ENCODE measurements at regions not wholly inside any gene's neighbourhood (a gene's known extent, or its start where the extent isn't known, plus 50 kb on each side); places are given as distances from the start of the nearest gene placed in this dataset.

DNA sequence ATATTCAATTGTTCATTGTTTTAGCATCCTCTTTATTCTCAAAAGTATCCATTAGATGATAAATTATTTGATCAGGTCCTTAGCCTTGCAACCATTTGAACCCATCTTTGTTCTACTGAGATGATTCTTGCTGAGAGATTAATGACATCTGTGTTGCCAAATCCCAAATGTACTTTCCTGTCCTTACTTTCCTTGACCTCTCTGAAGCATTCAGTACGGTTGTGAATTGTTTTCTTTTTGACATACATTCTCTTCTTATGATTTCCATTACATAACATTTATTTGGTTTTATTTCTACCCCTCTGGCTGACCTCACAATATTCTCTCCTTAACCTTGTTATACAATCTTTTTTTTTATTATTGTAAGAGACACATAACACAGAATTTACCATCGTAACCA is 1058.6 kb upstream of the CNTNAP5 start:
- H3K9me3 ChIP-seq (ENCODE audit: control insufficient read depth, insufficient read depth, low read depth, low read length): no peaks in the 10 kb centered on the region
- H3K4me3 ChIP-seq (ENCODE audit: low read depth, low read length): no peak overlapping the region
- TF ChIP-seq KLF9 (tag by site-specific recombination; IDR thresholded peaks at IDR 0.05; ENCODE audit: low read depth) (no peak), ZNF560 (tag by site-specific recombination; IDR thresholded peaks at IDR 0.05; ENCODE audit: borderline replicate concordance) (no peak), ZFP69B (tag by site-specific recombination; IDR thresholded peaks at IDR 0.05) (no peak), ZBTB20 (tag by site-specific recombination; IDR thresholded peaks at IDR 0.05) (no peak), ZNF174 (tag by site-specific recombination; IDR thresholded peaks at IDR 0.05) (no peak), GLI2 (tag by site-specific recombination; IDR thresholded peaks at IDR 0.05; ENCODE audit: borderline replicate concordance, low read depth) (no peak), KLF7 (tag by site-specific recombination; IDR thresholded peaks at IDR 0.05; ENCODE audit: borderline replicate concordance) (no peak), ZNF37A (tag by site-specific recombination; IDR thresholded peaks at IDR 0.05) (no peak)
- TF ChIP-seq, protein P1, sequence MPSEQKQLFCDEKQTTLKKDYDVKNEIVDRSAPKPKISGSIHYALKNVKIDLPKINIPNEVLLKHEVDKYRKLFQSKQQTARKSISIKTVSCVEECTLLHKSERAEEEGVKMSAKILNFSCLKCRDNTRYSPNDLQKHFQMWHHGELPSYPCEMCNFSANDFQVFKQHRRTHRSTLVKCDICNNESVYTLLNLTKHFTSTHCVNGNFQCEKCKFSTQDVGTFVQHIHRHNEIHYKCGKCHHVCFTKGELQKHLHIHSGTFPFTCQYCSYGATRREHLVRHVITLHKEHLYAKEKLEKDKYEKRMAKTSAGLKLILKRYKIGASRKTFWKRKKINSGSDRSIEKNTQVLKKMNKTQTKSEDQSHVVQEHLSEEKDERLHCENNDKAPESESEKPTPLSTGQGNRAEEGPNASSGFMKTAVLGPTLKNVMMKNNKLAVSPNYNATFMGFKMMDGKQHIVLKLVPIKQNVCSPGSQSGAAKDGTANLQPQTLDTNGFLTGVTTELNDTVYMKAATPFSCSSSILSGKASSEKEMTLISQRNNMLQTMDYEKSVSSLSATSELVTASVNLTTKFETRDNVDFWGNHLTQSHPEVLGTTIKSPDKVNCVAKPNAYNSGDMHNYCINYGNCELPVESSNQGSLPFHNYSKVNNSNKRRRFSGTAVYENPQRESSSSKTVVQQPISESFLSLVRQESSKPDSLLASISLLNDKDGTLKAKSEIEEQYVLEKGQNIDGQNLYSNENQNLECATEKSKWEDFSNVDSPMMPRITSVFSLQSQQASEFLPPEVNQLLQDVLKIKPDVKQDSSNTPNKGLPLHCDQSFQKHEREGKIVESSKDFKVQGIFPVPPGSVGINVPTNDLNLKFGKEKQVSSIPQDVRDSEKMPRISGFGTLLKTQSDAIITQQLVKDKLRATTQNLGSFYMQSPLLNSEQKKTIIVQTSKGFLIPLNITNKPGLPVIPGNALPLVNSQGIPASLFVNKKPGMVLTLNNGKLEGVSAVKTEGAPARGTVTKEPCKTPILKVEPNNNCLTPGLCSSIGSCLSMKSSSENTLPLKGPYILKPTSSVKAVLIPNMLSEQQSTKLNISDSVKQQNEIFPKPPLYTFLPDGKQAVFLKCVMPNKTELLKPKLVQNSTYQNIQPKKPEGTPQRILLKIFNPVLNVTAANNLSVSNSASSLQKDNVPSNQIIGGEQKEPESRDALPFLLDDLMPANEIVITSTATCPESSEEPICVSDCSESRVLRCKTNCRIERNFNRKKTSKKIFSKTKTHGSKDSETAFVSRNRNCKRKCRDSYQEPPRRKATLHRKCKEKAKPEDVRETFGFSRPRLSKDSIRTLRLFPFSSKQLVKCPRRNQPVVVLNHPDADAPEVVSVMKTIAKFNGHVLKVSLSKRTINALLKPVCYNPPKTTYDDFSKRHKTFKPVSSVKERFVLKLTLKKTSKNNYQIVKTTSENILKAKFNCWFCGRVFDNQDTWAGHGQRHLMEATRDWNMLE (tag by site-specific recombination; conservative IDR thresholded peaks at IDR 0.05; ENCODE audit: low read depth): no peak
- TF ChIP-seq, protein P2, sequence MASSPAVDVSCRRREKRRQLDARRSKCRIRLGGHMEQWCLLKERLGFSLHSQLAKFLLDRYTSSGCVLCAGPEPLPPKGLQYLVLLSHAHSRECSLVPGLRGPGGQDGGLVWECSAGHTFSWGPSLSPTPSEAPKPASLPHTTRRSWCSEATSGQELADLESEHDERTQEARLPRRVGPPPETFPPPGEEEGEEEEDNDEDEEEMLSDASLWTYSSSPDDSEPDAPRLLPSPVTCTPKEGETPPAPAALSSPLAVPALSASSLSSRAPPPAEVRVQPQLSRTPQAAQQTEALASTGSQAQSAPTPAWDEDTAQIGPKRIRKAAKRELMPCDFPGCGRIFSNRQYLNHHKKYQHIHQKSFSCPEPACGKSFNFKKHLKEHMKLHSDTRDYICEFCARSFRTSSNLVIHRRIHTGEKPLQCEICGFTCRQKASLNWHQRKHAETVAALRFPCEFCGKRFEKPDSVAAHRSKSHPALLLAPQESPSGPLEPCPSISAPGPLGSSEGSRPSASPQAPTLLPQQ (tag by site-specific recombination; IDR thresholded peaks at IDR 0.05): no peak
- TF ChIP-seq, protein P3, sequence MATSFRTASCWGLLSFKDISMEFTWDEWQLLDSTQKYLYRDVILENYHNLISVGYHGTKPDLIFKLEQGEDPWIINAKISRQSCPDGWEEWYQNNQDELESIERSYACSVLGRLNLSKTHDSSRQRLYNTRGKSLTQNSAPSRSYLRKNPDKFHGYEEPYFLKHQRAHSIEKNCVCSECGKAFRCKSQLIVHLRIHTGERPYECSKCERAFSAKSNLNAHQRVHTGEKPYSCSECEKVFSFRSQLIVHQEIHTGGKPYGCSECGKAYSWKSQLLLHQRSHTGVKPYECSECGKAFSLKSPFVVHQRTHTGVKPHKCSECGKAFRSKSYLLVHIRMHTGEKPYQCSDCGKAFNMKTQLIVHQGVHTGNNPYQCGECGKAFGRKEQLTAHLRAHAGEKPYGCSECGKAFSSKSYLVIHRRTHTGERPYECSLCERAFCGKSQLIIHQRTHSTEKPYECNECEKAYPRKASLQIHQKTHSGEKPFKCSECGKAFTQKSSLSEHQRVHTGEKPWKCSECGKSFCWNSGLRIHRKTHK (tag by site-specific recombination; IDR thresholded peaks at IDR 0.05): no peak
- H3K36me3 ChIP-seq (ENCODE audit: control insufficient read depth in 2 of 2, insufficient read depth in 1 of 2, low read length in 2 of 2): no peaks in the 10 kb centered on the region
- ChIA-PET POLR2A (no interaction called here), CTCF (no interaction called here)
- no peaks in the 10 kb centered on the region for H3K4me1 ChIP-seq (ENCODE audit: control insufficient read depth, insufficient read depth, low read length)
- no peak overlapping the region for H3K27ac ChIP-seq (ENCODE audit: extremely low read depth, low read depth, low read length)

DNA sequence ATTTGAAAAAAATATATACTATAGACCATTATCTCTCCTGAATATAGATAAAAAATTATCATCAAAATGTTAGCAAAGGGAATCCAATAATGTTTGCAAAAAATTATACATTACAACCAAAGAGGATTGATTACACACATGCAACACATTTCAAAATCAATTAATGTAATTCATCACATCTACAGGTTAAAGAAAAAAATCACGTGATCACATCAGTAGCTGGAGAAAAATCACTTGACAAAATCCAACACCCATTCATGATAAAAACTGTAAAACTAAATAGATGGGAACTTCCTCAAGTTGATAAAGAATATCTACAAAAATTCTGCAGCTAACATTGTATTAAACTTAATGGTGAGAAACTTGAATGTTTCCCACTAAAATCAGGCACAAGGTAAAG is 1047.5 kb upstream of the CNTNAP5 start:
- no peak for TF ChIP-seq ZNF768 (tag by site-specific recombination; IDR thresholded peaks at IDR 0.05)
- TF ChIP-seq MYNN (tag by site-specific recombination; IDR thresholded peaks at IDR 0.05; ENCODE audit: borderline replicate concordance): no peak
- no peak for TF ChIP-seq ZNF544 (tag by site-specific recombination; IDR thresholded peaks at IDR 0.05)
- TF ChIP-seq ZBTB21 (tag by site-specific recombination; IDR thresholded peaks at IDR 0.05): no peak
- Histone ChIP-seq H3K36me3 (ENCODE audit: control insufficient read depth in 2 of 2, insufficient read depth in 1 of 2, low read length in 2 of 2) (no peaks in the 10 kb centered on the region), H3K27ac (ENCODE audit: extremely low read depth, low read depth, low read length) (no peak overlapping the region), H3K4me1 (ENCODE audit: control insufficient read depth, insufficient read depth, low read length) (no peaks in the 10 kb centered on the region), H3K9me3 (ENCODE audit: control insufficient read depth, insufficient read depth, low read depth, low read length) (no peaks in the 10 kb centered on the region), H3K4me3 (ENCODE audit: low read depth, low read length) (no peak overlapping the region)
- CTCF ChIA-PET: no interaction called here
- POLR2A ChIA-PET: no interaction called here

DNA sequence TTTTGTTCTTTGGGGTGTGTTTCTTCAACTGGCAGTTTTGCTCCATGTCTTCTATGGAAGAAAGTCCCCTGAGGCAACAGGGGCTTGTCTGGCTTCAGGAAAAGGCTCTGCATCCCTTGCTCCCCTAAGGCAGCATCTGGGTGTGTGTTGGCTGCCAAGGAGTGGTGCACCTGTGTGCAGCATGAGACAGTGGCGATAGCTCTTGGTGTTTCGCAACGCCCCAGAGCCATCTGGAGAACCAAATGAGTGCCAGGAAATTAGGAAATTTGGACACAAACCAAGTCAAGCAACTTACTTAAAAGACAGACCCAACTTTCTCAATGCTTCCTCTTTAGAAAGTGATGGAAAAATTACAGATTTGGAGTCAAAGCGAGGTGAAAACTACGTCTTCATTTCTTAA is 1044.4 kb upstream of the CNTNAP5 start:
- Histone ChIP-seq H3K4me1 (ENCODE audit: control insufficient read depth, insufficient read depth, low read length) (no peaks in the 10 kb centered on the region), H3K36me3 (ENCODE audit: control insufficient read depth in 2 of 2, insufficient read depth in 1 of 2, low read length in 2 of 2) (no peaks in the 10 kb centered on the region), H3K9me3 (ENCODE audit: control insufficient read depth, insufficient read depth, low read depth, low read length) (no peaks in the 10 kb centered on the region), H3K4me3 (ENCODE audit: low read depth, low read length) (no peak overlapping the region), H3K27ac (ENCODE audit: extremely low read depth, low read depth, low read length) (no peak overlapping the region)
- ChIA-PET CTCF (no interaction called here), POLR2A (no interaction called here)
- TF ChIP-seq ZFHX2 (tag by site-specific recombination; conservative IDR thresholded peaks at IDR 0.05) (no peak), ZNF596 (tag by site-specific recombination; IDR thresholded peaks at IDR 0.05) (no peak)
- TF ChIP-seq, protein P4, sequence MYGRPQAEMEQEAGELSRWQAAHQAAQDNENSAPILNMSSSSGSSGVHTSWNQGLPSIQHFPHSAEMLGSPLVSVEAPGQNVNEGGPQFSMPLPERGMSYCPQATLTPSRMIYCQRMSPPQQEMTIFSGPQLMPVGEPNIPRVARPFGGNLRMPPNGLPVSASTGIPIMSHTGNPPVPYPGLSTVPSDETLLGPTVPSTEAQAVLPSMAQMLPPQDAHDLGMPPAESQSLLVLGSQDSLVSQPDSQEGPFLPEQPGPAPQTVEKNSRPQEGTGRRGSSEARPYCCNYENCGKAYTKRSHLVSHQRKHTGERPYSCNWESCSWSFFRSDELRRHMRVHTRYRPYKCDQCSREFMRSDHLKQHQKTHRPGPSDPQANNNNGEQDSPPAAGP (tag by site-specific recombination; IDR thresholded peaks at IDR 0.05): no peak
- TF ChIP-seq, protein P5, sequence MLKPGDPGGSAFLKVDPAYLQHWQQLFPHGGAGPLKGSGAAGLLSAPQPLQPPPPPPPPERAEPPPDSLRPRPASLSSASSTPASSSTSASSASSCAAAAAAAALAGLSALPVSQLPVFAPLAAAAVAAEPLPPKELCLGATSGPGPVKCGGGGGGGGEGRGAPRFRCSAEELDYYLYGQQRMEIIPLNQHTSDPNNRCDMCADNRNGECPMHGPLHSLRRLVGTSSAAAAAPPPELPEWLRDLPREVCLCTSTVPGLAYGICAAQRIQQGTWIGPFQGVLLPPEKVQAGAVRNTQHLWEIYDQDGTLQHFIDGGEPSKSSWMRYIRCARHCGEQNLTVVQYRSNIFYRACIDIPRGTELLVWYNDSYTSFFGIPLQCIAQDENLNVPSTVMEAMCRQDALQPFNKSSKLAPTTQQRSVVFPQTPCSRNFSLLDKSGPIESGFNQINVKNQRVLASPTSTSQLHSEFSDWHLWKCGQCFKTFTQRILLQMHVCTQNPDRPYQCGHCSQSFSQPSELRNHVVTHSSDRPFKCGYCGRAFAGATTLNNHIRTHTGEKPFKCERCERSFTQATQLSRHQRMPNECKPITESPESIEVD (tag by site-specific recombination; IDR thresholded peaks at IDR 0.05): no peak
- TF ChIP-seq, protein P6, sequence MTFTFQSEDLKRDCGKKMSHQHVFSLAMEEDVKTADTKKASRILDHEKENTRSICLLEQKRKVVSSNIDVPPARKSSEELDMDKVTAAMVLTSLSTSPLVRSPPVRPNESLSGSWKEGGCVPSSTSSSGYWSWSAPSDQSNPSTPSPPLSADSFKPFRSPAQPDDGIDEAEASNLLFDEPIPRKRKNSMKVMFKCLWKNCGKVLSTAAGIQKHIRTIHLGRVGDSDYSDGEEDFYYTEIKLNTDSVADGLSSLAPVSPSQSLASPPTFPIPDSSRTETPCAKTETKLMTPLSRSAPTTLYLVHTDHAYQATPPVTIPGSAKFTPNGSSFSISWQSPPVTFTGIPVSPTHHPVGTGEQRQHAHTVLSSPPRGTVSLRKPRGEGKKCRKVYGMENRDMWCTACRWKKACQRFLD (tag by site-specific recombination; IDR thresholded peaks at IDR 0.05): no peak
